ENCODE measurements at regions not wholly inside any gene's neighbourhood (a gene's known extent, or its start where the extent isn't known, plus 50 kb on each side); places are given as distances from the start of the nearest gene placed in this dataset.
"Not testable (repeated sequence)": the region's sequence is repeated elsewhere in the genome, so short reads cannot be mapped to it uniquely, and the experiment has no call there.

DNA sequence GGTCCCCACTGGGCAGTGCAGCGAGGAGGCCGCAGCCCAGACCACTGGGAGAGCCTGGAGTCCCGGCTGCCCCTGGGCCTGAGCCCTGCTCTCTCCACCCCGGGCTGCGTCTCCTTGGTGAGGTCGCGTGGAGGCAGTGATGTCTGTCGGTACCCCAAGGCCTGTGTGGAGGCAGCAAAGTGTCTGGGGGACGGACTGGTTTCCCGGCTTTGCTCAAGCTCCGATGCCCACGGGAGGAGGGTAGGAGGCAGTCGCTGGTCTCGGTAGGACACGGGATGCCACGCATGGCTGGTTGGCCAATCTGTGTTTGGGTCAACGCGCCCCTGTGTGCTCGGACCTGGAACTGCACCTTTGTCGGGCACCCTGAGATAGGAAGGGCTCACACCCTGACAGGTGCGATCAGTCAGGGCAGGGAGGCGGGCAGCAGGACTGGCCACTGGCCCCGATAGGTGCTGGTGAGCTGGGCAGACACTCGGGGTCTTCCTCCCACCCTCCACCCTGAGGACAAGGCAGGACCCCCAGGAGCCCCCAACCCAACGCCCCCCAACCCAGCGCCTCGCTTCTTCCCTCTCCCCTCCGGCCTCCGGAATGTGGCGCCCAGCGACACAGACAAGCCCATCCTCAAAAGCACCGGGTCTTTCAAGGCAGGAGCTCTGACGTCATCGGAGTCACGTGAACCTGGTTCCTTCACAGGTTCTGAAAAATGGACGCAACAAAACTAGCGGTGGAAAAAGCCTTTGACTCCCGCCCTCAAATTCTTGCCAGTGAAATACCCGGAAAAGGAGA is 288.6 kb downstream of the NDUFA10 start:
- no peak for DNase-seq

DNA sequence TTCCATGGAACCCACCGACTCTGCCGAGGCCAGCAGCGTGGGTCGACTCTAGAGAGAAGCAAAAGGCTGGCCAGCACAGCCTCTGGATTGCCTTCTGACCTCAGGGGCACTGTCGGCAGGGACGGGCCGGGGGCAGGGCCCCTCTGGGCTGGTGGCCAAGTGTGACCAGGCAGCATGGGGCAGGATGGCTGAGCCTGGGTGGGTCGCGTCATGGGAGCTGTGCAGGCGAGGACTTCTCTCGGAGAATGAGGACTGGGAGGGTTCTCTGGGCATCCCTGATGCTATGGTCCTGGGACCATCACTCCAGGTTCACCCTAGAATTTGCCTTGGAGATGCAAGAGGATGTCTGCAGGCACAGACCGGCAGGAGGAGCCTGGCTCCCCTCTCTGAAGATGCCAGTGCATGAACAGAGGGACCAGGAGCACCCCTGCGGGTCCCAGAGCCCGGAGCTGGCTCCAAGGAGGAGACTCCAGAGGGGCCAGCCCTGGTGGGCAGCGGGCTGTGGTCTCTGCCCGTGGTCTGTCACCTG is 289.2 kb downstream of the NDUFA10 start:
- no peak for DNase-seq

DNA sequence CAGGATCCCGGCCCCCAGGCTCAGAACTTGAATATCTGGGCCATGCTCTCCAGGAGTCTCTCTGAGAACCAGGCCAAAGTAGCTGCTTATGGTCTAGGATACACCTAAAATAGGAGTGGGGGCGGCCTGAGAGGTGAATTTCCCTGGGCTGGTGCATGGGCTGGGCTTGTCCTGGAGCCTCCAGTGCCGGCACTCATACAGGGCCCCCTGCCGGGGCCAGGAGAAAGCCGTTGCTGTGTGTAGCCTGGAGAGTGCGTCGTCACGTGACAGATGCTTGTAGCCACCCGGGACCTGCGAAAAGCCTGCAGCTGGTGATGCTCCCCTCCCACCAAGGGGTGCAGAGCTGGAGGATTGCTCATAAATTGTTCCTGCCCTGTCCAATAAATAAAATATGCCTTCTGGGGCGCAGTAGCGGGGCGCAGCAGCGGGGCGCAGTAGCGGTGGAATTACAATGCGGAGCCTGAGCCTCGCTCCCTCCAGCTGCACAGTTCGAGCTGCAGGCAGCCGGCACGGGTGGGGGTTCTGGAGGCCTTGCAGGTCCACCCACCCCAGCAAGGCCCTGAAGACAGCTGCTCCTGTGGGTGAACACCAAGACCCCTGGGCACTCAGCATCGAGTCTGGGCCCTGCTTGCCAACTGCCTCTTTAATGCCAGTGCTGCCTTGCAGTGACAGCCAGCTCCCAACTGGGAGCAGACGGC is 289.9 kb downstream of the NDUFA10 start:
- no peak for DNase-seq

DNA sequence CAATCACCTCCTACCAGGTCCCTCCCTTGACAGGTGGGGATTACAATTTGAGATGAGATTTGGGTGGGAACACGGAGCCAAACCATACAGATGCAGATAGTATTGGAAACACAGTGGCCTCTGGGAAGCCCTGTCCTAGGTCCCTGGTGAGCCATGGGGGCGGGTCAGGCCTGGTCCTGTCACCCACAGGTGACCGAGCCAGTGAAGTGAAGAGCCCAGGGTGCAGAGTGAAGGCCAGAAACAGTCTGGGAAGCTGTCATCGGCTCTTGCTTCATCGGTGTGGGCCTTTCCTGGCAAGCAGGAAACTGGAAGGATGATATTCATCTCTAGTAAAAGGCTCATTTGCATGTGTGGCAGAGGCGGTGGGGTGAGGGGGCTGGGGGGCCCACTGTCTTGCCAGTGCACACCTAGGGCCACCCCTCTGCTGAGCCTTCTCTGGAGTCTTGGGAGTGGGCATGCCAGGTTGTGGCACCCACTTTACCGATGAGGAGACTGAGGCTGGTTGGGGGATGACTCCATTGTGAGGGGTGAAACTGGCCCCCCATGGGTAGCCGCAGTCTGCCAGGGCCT is 290.6 kb downstream of the NDUFA10 start:
- DNase-seq = no peak

DNA sequence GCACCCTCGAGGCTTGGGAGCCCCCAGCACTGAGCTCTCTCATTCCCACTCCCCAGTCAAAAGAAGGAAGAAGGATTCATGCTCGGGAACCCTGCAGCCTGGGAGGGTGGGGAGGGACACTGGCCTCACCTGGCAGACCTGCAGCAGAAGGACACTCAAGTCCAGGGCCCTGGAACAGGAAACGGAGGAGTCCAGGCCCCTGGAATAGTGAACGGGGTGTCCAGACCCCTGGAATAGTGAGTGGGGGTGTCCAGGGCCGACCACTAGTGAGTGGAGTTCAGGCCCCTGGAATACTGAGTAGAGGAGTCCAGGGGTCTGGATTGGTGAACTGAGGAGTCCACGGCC is 292.5 kb downstream of the NDUFA10 start:
- no peak for DNase-seq

GRCh38 chr2:239731998-239732665 is 293.0 kb downstream of the NDUFA10 start:
- DNase-seq = no peak

DNA sequence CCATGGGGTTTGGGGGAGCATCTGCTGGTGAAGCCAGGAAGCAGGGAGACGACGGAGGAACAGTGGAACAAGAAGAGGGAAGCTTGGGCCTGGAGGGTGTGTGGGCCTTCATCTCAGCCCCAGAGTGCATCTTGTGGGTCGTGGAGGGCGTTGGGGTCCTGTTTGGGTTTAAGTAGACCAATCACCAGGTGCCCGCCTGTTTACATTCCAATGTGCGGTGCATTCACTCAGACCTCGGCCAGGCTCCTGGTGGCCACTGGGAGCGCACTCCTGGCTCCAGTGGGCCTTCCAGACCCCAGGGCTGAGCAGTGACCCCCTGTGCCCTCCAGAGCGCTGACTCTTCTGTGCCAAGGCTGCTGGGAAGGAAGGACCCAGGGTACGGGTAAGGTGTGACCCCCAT is 293.7 kb downstream of the NDUFA10 start:
- no peak for DNase-seq

DNA sequence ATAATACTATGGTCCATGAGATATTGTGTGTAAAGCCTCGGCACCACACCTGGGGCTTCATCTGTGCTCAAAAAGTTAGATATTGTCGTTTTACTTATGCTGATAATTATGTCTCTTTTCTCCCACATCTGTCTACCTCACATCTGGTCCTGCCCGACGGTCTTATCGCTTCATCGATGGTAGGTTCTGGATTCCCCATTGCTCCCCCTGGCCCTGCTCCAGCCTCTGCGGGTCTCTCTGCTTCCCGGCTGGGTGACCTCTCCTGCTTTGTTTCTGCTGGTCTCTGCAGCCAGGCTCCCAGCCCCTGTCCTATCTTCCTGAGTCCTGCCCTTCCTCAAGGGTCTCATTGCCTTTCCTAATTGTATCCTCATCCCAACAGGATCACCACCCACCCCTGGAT is 294.2 kb downstream of the NDUFA10 start:
- DNase-seq = no peak

GRCh38 chr2:239730567-239730882 is 294.6 kb downstream of the NDUFA10 start:
- not testable (repeated sequence) for DNase-seq

DNA sequence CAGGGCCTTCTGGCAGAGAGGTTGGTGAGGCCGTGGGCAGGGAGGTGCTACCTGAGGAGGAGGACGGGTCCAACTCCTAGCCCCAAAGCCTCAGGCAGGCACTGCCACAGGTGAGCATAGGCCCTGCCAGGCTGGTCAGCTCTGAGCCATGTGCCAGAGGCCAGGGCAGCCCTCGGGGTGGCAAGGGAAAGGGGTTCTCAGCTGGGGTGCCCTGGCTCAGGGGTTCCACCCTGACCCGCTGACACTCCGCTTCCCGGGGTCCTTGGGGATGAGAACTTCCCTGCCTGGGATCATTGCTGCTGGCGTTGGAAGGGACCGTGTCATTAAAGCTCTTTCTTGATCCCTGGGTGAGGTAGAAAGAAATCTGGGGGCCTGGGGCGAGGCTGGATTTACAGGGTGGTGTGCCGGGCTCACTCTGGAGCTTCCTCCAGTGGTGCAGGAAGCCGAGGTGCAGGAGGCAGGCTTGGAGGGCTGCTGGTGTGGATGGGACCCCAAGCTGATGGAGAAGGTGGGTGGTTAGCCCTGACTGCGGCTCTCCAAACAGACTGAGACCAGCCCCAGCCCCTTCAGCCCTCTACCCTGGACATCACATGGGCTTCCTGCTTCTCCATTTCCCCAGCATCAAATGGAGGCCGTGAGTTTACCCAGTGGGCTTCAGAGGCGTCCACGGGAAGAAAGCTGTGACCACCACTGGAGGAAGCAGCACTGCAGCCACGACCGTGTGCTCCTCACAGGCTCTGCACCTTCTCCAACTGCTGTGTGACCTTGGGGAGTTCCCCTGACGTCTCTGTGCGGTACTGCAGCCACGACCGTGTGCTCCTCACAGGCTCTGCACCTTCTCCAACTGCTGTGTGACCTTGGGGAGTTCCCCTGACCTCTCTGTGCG is 295.2 kb downstream of the NDUFA10 start:
- DNase-seq = no peak

GRCh38 chr2:239729151-239729550 is 296.0 kb downstream of the NDUFA10 start:
- DNase-seq = no peak

- no peak for DNase-seq
These were observed 296.4 kb downstream of the NDUFA10 start for GRCh38 chr2:239728751-239729150.

GRCh38 chr2:239727776-239728600 is 297.2 kb downstream of the NDUFA10 start:
- no peak for DNase-seq

DNA sequence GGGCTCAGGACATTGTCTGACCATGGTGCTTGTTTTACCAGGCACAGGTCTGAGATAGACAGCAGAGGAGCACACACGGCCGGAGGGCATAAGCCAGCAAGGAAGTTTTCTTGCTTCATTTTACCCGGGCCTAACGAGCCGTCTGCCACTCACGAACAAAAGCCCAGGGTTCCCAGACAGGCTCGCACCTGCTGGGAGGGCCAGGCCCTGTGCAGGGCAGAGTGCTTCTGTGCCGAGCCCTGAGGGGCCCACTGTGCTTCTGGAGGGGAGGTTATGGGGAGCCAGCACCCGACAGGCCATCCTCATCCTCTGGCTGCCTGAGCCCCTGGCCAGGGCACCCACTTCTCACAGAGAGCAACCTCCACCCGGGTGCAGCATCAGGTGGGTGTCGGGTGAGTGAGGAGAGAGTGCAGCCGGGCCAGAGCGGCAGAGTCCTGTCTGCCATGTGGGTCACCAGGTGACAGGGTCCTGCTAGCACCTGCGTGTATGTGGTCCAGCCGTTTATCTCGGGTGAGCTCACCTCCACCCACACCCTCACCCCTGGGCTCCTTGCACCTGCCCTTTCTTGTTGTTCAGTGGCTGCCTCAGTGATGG is 297.9 kb downstream of the NDUFA10 start:
- DNase-seq = no peak

DNA sequence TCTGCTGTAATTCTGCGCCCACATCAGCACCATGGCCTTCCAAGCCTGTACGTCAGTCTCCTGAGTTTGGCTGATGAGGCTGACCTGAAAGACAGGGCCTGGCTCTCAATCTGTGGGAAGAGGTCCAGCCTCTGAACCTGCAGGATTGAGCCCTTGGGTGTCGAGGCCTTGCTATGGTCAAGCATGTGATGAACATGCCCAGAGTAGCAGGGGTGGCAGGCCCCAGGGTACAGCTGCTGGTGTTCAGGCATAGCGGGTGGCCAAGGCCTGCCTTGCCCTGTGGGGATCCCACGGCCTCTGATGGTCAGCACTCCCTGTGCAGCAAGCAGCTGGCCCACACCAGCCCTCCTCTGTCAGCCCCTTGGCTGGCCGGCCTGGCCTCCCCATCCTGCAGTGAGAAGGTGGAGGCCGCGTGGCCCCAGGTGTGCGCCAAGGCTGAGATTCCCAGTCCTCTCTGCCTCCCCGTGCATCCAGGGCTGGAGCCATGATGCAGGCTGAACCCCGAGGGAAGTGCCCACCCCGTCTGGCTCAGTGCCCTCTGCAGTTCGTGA is 298.4 kb downstream of the NDUFA10 start:
- DNase-seq = no peak

DNA sequence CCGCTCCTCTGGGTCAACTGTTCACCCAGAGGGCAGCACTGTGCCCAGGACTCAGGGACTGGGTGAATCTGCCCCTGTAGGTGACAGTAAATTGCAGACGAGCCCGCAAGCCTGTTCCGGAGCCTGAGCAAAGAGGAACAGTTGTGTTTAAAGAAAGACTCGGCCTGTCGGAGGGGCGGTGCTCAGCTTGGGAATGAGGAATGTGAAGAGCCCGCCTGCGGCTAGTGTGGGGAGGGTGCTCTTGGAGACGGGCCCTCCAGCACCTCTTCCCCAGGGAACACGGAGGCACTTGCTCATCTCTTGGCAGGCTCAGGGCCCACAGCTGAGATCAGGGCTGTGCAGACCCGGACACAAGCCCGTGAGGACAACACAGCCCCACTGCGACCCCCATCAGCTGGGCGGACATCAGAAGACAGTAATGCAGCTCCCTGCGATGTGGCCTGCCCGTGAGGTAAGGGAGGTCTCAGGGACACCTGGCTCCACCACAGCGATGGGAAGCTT is 299.0 kb downstream of the NDUFA10 start:
- no peak for DNase-seq

- DNase-seq = no peak
These were observed 299.6 kb downstream of the NDUFA10 start for GRCh38 chr2:239725551-239725890.

DNA sequence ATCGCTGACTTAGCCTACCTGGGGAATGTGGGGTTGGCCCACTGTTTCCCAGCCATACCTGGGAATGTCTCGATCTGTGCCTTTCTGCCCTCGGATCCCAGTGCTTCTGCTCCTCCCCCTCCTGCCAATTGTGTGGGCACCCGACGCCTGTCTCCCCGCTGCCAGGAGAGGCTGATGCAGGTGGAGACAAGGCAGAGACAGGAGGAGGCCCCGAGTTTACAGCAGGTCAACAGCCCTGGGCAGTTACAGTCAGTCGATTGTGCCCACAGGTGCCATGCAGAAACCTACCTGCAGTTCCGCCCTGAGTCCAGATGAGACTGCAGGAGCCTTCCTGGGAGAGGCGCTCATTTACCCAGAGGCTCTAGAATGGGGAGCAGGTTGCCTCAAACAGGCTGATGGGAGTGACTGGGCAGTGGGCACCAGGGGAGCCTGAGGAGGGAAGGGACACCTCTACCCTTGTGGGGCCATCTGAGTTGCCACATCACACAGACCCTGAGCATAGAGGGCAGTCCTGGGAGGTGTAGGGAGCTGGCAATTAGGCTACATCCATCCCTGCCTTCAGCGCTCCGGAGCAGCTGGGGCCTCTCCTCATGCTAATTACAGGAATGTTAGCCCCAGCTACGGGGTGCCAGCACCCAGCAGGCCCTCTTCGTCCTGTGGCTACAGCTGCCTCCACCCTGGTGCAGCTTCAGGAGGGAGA is 300.1 kb downstream of the NDUFA10 start:
- DNase-seq = no peak

DNA sequence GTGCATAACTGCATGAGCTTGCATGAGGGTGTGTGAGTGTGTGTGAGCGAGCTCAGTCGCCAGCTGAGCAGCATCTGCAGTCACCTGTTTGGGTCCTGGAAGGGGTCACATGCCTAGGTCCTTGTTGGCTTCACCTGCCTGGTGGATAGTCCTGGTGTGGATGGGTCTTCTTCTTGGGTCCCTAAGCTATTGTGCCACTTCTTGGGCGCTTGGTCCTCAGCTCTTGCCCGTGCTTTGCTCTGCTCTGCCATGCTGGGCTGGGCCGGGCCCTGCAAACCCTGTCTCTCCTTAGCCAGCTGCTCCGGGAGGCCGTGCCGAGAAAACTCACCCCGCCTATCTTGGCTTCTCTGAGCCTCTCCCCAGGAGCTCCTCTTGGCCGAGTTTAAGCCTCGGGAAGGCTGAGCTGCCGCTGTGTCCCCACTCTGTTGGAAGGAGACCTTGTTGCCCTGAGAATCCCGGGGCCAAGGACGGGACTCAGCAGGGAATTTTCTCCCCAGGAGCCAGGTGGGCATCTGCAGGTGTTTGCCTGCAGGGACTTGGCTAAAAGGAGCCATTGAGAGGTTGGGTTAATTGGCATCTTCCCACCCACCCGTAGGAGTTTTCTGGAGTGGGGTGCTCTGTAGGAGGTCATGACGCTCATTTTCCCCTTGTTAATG is 300.8 kb downstream of the NDUFA10 start:
- DNase-seq = no peak

All from KG1 (cell line).